Trophoblast cell (in vitro differentiated cells and primary cell): ENCODE measurements at regions not wholly inside any gene's neighbourhood (a gene's known extent, or its start where the extent isn't known, plus 50 kb on each side); places are given as distances from the start of the nearest gene placed in this dataset.

Experiments used
- DNase-seq, 2 donors: peaks; one replicate each; pipeline ENCODE4 v3.0.0-alpha.2; 2016
- H2AFZ ChIP-seq: 2 replicates; pipeline ENCODE4 v1.6.1; 2013; ENCODE audit warnings: low read length, moderate library complexity, mild to moderate bottlenecking; ENCODE audit not compliant: insufficient read depth, poor library complexity
- H2AK5ac ChIP-seq: 2 replicates; pipeline ENCODE4 v1.6.1; 2013; ENCODE audit warnings: mild to moderate bottlenecking, low read length
- H2BK120ac ChIP-seq: 2 replicates; pipeline ENCODE4 v1.6.1; 2013; ENCODE audit warnings: low read length, mild to moderate bottlenecking, moderate library complexity; ENCODE audit not compliant: insufficient read depth, poor library complexity
- H2BK12ac ChIP-seq: 2 replicates; pipeline ENCODE4 v1.6.1; 2013; ENCODE audit warnings: mild to moderate bottlenecking, low read length, moderate library complexity
- H2BK5ac ChIP-seq: 2 replicates; pipeline ENCODE4 v1.6.1; 2013; ENCODE audit warnings: low read length, low read depth, moderate library complexity, mild to moderate bottlenecking; ENCODE audit not compliant: poor library complexity
- H3K14ac ChIP-seq: 2 replicates; pipeline ENCODE4 v1.6.1; 2013; ENCODE audit warnings: mild to moderate bottlenecking, low read length
- H3K18ac ChIP-seq: 2 replicates; pipeline ENCODE4 v1.6.1; 2013; ENCODE audit warnings: mild to moderate bottlenecking, low read length
- H3K23ac ChIP-seq: 2 replicates; pipeline ENCODE4 v1.6.1; 2013; ENCODE audit warnings: low read length
- H3K27ac ChIP-seq: 2 replicates; pipeline ENCODE4 v1.5.1; 2013; ENCODE audit warnings: low read depth, mild to moderate bottlenecking, inconsistent platforms, low read length, moderate library complexity
- H3K27me3 ChIP-seq: 2 replicates; pipeline ENCODE4 v1.6.1; 2013; ENCODE audit warnings: inconsistent platforms, mild to moderate bottlenecking, low read length, moderate library complexity; ENCODE audit not compliant: insufficient read depth
- H3K36me3 ChIP-seq, 2 experiments: 1 replicate in 1 of 2; 2 replicates in 1 of 2; pipeline ENCODE4 v1.6.1; 2013; ENCODE audit warnings: low read length in 2 of 2, mild to moderate bottlenecking in 2 of 2, moderate library complexity in 1 of 2; ENCODE audit not compliant: insufficient read depth in 2 of 2, control insufficient read depth in 1 of 2
- H3K4ac ChIP-seq: 2 replicates; pipeline ENCODE4 v1.6.1; 2013; ENCODE audit warnings: low read depth, mild to moderate bottlenecking, low read length, moderate library complexity
- H3K4me1 ChIP-seq, 2 experiments: 1 replicate in 1 of 2; 2 replicates in 1 of 2; pipeline ENCODE4 v1.6.1; 2013; ENCODE audit warnings: low read length in 2 of 2, mild to moderate bottlenecking in 2 of 2, moderate library complexity in 1 of 2; ENCODE audit not compliant: insufficient read depth in 2 of 2, control insufficient read depth in 1 of 2
- H3K4me2 ChIP-seq: 2 replicates; pipeline ENCODE4 v1.6.1; 2013; ENCODE audit warnings: inconsistent platforms, mild to moderate bottlenecking, low read length, moderate library complexity
- H3K4me3 ChIP-seq: 2 replicates; pipeline ENCODE4 v1.5.1; 2013; ENCODE audit warnings: mild to moderate bottlenecking, low read depth, low read length, inconsistent platforms
- H3K79me1 ChIP-seq: one replicate; pipeline ENCODE4 v1.6.1; 2013; ENCODE audit warnings: low read length
- H3K79me2 ChIP-seq: 2 replicates; pipeline ENCODE4 v1.6.1; 2013; ENCODE audit warnings: low read length, mild to moderate bottlenecking; ENCODE audit not compliant: control insufficient read depth, insufficient read depth, poor library complexity
- H3K9ac ChIP-seq: 2 replicates; pipeline ENCODE4 v1.6.1; 2013; ENCODE audit warnings: mild to moderate bottlenecking, low read length
- H3K9me3 ChIP-seq: 2 replicates; pipeline ENCODE4 v1.6.1; 2013; ENCODE audit warnings: low read depth, mild to moderate bottlenecking, control low read depth, inconsistent platforms, low read length; ENCODE audit not compliant: insufficient read depth
- H4K12ac ChIP-seq: 2 replicates; pipeline ENCODE4 v1.6.1; 2013; ENCODE audit warnings: low read depth, mild to moderate bottlenecking, low read length, moderate library complexity
- H4K8ac ChIP-seq: 2 replicates; pipeline ENCODE4 v1.6.1; 2013; ENCODE audit warnings: low read depth, mild to moderate bottlenecking, low read length, moderate library complexity
- H4K91ac ChIP-seq: one replicate; pipeline ENCODE4 v1.6.1; 2013; ENCODE audit warnings: low read depth, mild to moderate bottlenecking, low read length, moderate library complexity
- WGBS: extraction: QIAGEN DNeasy Blood & Tissue Kit; methylation state at CpG from one replicate; pipeline ENCODE4 v1.1.7; 2013; ENCODE audit warnings: missing lambda C conversion rate; ENCODE audit not compliant: insufficient read length, insufficient coverage; ENCODE audit errors: extremely low coverage; 5-methylcytosine and 5-hydroxymethylcytosine counted together

DNA sequence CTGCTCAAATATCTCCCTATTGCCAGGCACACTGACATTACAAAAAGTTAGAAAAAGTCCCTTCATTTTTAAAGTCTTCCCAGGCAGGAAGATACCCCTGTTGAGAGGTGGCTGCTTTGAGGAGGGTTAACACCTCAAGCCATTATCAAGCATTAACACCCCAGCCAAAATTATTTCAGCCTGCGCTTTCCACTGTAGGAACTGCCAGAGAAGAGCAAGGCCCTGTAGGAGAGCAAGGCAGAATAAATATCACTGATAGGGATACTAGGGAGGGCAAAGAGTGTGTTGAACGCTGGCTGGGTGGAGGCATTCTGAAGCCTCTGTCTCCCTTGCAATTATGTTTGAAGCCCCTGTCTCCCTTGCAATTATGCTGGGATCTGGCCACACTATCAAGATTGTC is 1020.7 kb upstream of the CELF4 start:
- no peak overlapping the region for H2AK5ac ChIP-seq
- H3K27ac ChIP-seq, result no peak overlapping the region
- H3K79me1 ChIP-seq, result no peaks in the 10 kb centered on the region
- H4K91ac ChIP-seq, result no peak overlapping the region
- no peak overlapping the region for H3K4me2 ChIP-seq
- no peak overlapping the region for H2BK120ac ChIP-seq
- H3K23ac ChIP-seq, result no peak overlapping the region
- H3K27me3 ChIP-seq, result no peaks in the 10 kb centered on the region
- H4K8ac ChIP-seq, result no peak overlapping the region
- no peaks in the 10 kb centered on the region for H3K9me3 ChIP-seq
- no peaks in the 10 kb centered on the region for H3K79me2 ChIP-seq
- no peak overlapping the region for H3K4me3 ChIP-seq
- no peaks in the 10 kb centered on the region for H3K4me1 ChIP-seq
- H3K4ac ChIP-seq, result no peak overlapping the region
- H2BK12ac ChIP-seq, result no peak overlapping the region
- no peak overlapping the region for H3K14ac ChIP-seq
- no peak for DNase-seq
- no peak overlapping the region for H4K12ac ChIP-seq
- H3K9ac ChIP-seq, result no peak overlapping the region
- H2BK5ac ChIP-seq, result no peak overlapping the region
- WGBS, result no CpG with 5 or more reads among the region's 2 CpGs
- no peaks in the 10 kb centered on the region for H3K36me3 ChIP-seq
- no peak overlapping the region for H3K18ac ChIP-seq
- no peak overlapping the region for H2AFZ ChIP-seq

DNA sequence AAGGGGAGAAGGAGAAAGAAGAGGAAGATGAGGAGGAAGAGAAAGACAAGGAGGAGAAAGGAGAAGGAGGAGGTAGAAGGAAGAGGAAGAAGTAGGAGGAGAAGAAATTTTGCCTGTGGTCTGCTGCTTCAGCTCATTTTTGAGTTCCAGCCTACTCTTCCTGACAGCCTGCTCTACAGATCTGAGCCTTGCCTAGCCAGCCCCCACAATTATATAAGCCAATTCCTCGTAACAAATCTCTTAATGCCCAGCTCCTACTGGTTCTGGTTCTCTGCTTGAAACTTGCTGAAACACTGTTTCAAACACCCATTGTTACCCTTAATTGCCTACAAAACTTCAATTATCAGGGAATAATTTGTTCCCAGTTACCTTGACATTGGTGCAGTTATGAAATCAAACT is 1014.2 kb upstream of the CELF4 start:
- no peaks in the 10 kb centered on the region for H3K4me1 ChIP-seq

GRCh38 chr18:38576916-38577315 is 1011.3 kb upstream of the CELF4 start:
- H4K91ac ChIP-seq, result no peak overlapping the region
- no CpG with 5 or more reads among the region's 4 CpGs for WGBS

More for the DNA sequence above, 1014.2 kb upstream of the CELF4 start:
- Histone ChIP-seq H3K4ac (no peak overlapping the region), H2BK12ac (no peak overlapping the region), H4K91ac (no peak overlapping the region), H4K12ac (no peak overlapping the region), H2AFZ (no peak overlapping the region), H3K18ac (no peak overlapping the region), H3K23ac (no peak overlapping the region), H3K27ac (no peak overlapping the region), H2AK5ac (no peak overlapping the region), H3K4me2 (no peak overlapping the region), H3K27me3 (no peaks in the 10 kb centered on the region), H3K9ac (no peak overlapping the region), H3K79me2 (no peaks in the 10 kb centered on the region), H3K36me3 (no peaks in the 10 kb centered on the region), H4K8ac (no peak overlapping the region), H2BK120ac (no peak overlapping the region), H2BK5ac (no peak overlapping the region), H3K14ac (no peak overlapping the region), H3K4me3 (no peak overlapping the region), H3K79me1 (no peaks in the 10 kb centered on the region), H3K9me3 (no peaks in the 10 kb centered on the region)
- no CpG with 5 or more reads among the region's 1 CpG for WGBS
- DNase-seq, result no peak

GRCh38 chr18:38576349-38576748 is 1010.8 kb upstream of the CELF4 start:
- no peak overlapping the region for H4K8ac ChIP-seq
- no peak overlapping the region for H2BK12ac ChIP-seq
- no peak overlapping the region for H3K14ac ChIP-seq
- no peak overlapping the region for H4K12ac ChIP-seq
- H2AFZ ChIP-seq, result no peak overlapping the region
- H3K27ac ChIP-seq, result no peak overlapping the region
- no peak overlapping the region for H3K23ac ChIP-seq
- H3K9me3 ChIP-seq, result no peaks in the 10 kb centered on the region
- no peak overlapping the region for H2BK5ac ChIP-seq
- no peak overlapping the region for H3K4ac ChIP-seq
- no peak overlapping the region for H3K4me3 ChIP-seq
- H3K4me2 ChIP-seq, result no peak overlapping the region
- no peak for DNase-seq
- no peak overlapping the region for H3K9ac ChIP-seq
- H3K4me1 ChIP-seq, result no peaks in the 10 kb centered on the region
- H3K79me1 ChIP-seq, result no peaks in the 10 kb centered on the region
- H3K36me3 ChIP-seq, result no peaks in the 10 kb centered on the region
- H4K91ac ChIP-seq, result no peak overlapping the region
- no peaks in the 10 kb centered on the region for H3K27me3 ChIP-seq
- WGBS, result no CpG with 5 or more reads among the region's 1 CpG
- H3K79me2 ChIP-seq, result no peaks in the 10 kb centered on the region
- H2AK5ac ChIP-seq, result no peak overlapping the region
- no peak overlapping the region for H3K18ac ChIP-seq
- no peak overlapping the region for H2BK120ac ChIP-seq

More at GRCh38 chr18:38576916-38577315, 1011.3 kb upstream of the CELF4 start:
- no peak overlapping the region for H3K18ac ChIP-seq
- no peaks in the 10 kb centered on the region for H3K79me1 ChIP-seq
- H2AK5ac ChIP-seq, result no peak overlapping the region
- H3K23ac ChIP-seq, result no peak overlapping the region
- no peak overlapping the region for H3K9ac ChIP-seq
- H3K4ac ChIP-seq, result no peak overlapping the region
- H3K9me3 ChIP-seq, result no peaks in the 10 kb centered on the region
- H3K27me3 ChIP-seq, result no peaks in the 10 kb centered on the region
- H2BK12ac ChIP-seq, result no peak overlapping the region
- no peak overlapping the region for H3K27ac ChIP-seq
- no peaks in the 10 kb centered on the region for H3K79me2 ChIP-seq
- no peaks in the 10 kb centered on the region for H3K36me3 ChIP-seq
- no peak overlapping the region for H3K4me2 ChIP-seq
- no peak overlapping the region for H4K12ac ChIP-seq
- no peak overlapping the region for H4K8ac ChIP-seq
- H3K14ac ChIP-seq, result no peak overlapping the region
- H2AFZ ChIP-seq, result no peak overlapping the region
- no peak overlapping the region for H2BK120ac ChIP-seq
- H3K4me1 ChIP-seq, result no peaks in the 10 kb centered on the region
- no peak overlapping the region for H2BK5ac ChIP-seq
- DNase-seq, result no peak
- H3K4me3 ChIP-seq, result no peak overlapping the region
